ENCODE measurements at regions not wholly inside any gene's neighbourhood (a gene's known extent, or its start where the extent isn't known, plus 50 kb on each side); places are given as distances from the start of the nearest gene placed in this dataset.

DNA sequence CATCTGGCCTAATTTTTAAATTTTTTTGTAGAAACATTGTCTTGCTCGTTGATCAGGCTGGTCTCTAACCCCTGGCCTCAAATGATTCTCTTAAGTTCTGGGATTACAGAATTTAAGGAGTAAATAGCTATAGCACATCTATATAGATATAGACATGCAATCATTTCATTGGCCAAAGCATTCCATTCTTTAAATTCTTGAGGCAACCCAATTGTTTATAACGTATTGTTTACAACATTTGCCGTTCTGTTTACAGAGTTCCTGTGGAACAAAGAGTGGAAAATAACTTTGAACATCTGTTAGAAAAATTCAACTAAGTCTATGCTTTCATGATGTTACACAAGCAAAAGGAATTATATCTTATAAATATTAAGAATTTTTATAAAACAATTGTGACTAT is 205.2 kb upstream of the ROBO2 start:
- no peak for TF ChIP-seq CSDC2 (CRISPR knock-in tag; IDR thresholded peaks at IDR 0.05)
- no peak for TF ChIP-seq TOX (CRISPR knock-in tag; IDR thresholded peaks at IDR 0.05; ENCODE audit: borderline replicate concordance)
- TF ChIP-seq ESRRG (CRISPR knock-in tag; IDR thresholded peaks at IDR 0.05), result no peak
- no peak for TF ChIP-seq ISL1 (CRISPR knock-in tag; IDR thresholded peaks at IDR 0.05)
- no peak for TF ChIP-seq BACH2 (CRISPR knock-in tag; IDR thresholded peaks at IDR 0.05; ENCODE audit: borderline replicate concordance)
- TF ChIP-seq ARNTL (CRISPR knock-in tag; IDR thresholded peaks at IDR 0.05; ENCODE audit: borderline replicate concordance, low read depth), result no peak
- TF ChIP-seq GLIS3 (CRISPR knock-in tag; IDR thresholded peaks at IDR 0.05), result no peak
- no peak for TF ChIP-seq ZNF70 (CRISPR knock-in tag; IDR thresholded peaks at IDR 0.05)

DNA sequence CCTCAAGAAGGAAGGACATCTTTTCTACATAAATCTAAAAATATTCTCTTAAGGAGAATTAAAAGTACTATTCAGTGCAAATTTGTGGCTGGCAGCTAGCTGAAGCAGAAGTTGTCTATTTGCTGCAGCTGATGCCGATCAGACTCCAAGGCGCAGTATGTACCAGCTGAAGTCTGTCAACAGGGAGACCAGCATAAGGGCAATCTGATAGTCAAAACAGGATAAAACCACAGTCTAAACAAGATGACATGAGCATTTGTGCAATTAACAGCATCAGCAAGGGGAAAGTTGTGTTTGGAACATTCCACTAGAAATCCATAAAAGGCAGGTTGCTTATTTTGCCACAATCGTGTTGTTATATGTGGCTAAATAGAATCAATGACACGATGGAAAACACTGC is 198.2 kb upstream of the ROBO2 start:
- ATAC-seq, result no peak
- TF ChIP-seq TOX (CRISPR knock-in tag; IDR thresholded peaks at IDR 0.05; ENCODE audit: borderline replicate concordance), result no peak
- TF ChIP-seq SNAI2 (CRISPR knock-in tag; IDR thresholded peaks at IDR 0.05), result no peak
- no peak for TF ChIP-seq CSRNP3 (CRISPR knock-in tag; IDR thresholded peaks at IDR 0.05)
- no peak for TF ChIP-seq ZC3H10 (CRISPR knock-in tag; IDR thresholded peaks at IDR 0.05)
- no peak for TF ChIP-seq OSR1 (CRISPR knock-in tag; IDR thresholded peaks at IDR 0.05)
- no peak for TF ChIP-seq ZNF70 (CRISPR knock-in tag; IDR thresholded peaks at IDR 0.05)
- no peak for TF ChIP-seq ISL1 (CRISPR knock-in tag; IDR thresholded peaks at IDR 0.05)
- TF ChIP-seq POU6F1 (CRISPR knock-in tag; IDR thresholded peaks at IDR 0.05; ENCODE audit: borderline replicate concordance, low read depth), result no peak
- no peak for TF ChIP-seq ZNF8 (CRISPR knock-in tag; IDR thresholded peaks at IDR 0.05)
- no peak for TF ChIP-seq ZNF565 (CRISPR knock-in tag; conservative IDR thresholded peaks at IDR 0.05; ENCODE audit: low read depth)
- TF ChIP-seq BACH2 (CRISPR knock-in tag; IDR thresholded peaks at IDR 0.05; ENCODE audit: borderline replicate concordance), result no peak
- TF ChIP-seq CSDC2 (CRISPR knock-in tag; IDR thresholded peaks at IDR 0.05), result no peak
- TF ChIP-seq TSHZ2 (CRISPR knock-in tag; IDR thresholded peaks at IDR 0.05), result no peak
- TF ChIP-seq ARNTL (CRISPR knock-in tag; IDR thresholded peaks at IDR 0.05; ENCODE audit: borderline replicate concordance, low read depth), result no peak
- TF ChIP-seq, protein P1, sequence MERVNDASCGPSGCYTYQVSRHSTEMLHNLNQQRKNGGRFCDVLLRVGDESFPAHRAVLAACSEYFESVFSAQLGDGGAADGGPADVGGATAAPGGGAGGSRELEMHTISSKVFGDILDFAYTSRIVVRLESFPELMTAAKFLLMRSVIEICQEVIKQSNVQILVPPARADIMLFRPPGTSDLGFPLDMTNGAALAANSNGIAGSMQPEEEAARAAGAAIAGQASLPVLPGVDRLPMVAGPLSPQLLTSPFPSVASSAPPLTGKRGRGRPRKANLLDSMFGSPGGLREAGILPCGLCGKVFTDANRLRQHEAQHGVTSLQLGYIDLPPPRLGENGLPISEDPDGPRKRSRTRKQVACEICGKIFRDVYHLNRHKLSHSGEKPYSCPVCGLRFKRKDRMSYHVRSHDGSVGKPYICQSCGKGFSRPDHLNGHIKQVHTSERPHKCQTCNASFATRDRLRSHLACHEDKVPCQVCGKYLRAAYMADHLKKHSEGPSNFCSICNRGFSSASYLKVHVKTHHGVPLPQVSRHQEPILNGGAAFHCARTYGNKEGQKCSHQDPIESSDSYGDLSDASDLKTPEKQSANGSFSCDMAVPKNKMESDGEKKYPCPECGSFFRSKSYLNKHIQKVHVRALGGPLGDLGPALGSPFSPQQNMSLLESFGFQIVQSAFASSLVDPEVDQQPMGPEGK (CRISPR knock-in tag; IDR thresholded peaks at IDR 0.05; ENCODE audit: borderline replicate concordance), result no peak
- TF ChIP-seq GLIS3 (CRISPR knock-in tag; IDR thresholded peaks at IDR 0.05), result no peak
- no peak for TF ChIP-seq TCF4 (CRISPR knock-in tag; IDR thresholded peaks at IDR 0.05; ENCODE audit: borderline replicate concordance)
- no peak for TF ChIP-seq RARB (CRISPR knock-in tag; IDR thresholded peaks at IDR 0.05)

More for the DNA sequence above, 205.2 kb upstream of the ROBO2 start:
- ATAC-seq, result no peak

DNA sequence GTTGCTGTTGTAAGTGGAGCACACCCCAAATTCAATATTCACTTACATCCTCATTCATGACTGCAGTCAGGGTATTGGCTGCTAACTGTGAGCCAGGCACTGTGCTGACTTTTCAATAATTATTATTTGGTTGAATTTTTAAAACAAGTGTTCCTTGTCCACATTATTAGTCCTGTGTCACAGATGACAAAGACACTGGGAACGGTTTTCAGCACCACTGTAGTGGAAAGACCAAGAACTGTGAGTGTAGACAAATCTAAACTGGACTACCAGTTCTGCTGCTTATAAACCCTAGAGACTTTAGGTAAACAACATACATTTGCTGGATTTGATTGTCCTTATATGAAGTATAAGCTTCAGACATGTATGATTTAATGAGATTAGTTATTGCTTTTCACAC is 197.7 kb upstream of the ROBO2 start:
- ATAC-seq, result no peak
- TF ChIP-seq CSDC2 (CRISPR knock-in tag; IDR thresholded peaks at IDR 0.05), result no peak
- TF ChIP-seq ZNF8 (CRISPR knock-in tag; IDR thresholded peaks at IDR 0.05), result no peak
- no peak for TF ChIP-seq SNAI2 (CRISPR knock-in tag; IDR thresholded peaks at IDR 0.05)
- TF ChIP-seq TOX (CRISPR knock-in tag; IDR thresholded peaks at IDR 0.05; ENCODE audit: borderline replicate concordance), result no peak
- TF ChIP-seq, protein P2, sequence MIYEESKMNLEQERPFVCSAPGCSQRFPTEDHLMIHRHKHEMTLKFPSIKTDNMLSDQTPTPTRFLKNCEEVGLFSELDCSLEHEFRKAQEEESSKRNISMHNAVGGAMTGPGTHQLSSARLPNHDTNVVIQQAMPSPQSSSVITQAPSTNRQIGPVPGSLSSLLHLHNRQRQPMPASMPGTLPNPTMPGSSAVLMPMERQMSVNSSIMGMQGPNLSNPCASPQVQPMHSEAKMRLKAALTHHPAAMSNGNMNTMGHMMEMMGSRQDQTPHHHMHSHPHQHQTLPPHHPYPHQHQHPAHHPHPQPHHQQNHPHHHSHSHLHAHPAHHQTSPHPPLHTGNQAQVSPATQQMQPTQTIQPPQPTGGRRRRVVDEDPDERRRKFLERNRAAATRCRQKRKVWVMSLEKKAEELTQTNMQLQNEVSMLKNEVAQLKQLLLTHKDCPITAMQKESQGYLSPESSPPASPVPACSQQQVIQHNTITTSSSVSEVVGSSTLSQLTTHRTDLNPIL (CRISPR knock-in tag; IDR thresholded peaks at IDR 0.05; ENCODE audit: low read depth), result no peak
- TF ChIP-seq ZNF565 (CRISPR knock-in tag; conservative IDR thresholded peaks at IDR 0.05; ENCODE audit: low read depth), result no peak
- TF ChIP-seq ZFP3 (CRISPR knock-in tag; IDR thresholded peaks at IDR 0.05), result no peak
- TF ChIP-seq TSHZ2 (CRISPR knock-in tag; IDR thresholded peaks at IDR 0.05), result no peak
- TF ChIP-seq BACH2 (CRISPR knock-in tag; IDR thresholded peaks at IDR 0.05; ENCODE audit: borderline replicate concordance), result no peak
- no peak for TF ChIP-seq ZFP30 (CRISPR knock-in tag; IDR thresholded peaks at IDR 0.05)
- TF ChIP-seq OSR1 (CRISPR knock-in tag; IDR thresholded peaks at IDR 0.05), result no peak
- no peak for TF ChIP-seq ZNF70 (CRISPR knock-in tag; IDR thresholded peaks at IDR 0.05)
- TF ChIP-seq ISL1 (CRISPR knock-in tag; IDR thresholded peaks at IDR 0.05), result no peak
- no peak for TF ChIP-seq POU6F1 (CRISPR knock-in tag; IDR thresholded peaks at IDR 0.05; ENCODE audit: borderline replicate concordance, low read depth)

Measured in SK-N-SH treated with all-trans-retinoic acid at 6 μM for 48 hours (cell line).